ENCODE measurements at regions not wholly inside any gene's neighbourhood (a gene's known extent, or its start where the extent isn't known, plus 50 kb on each side); places are given as distances from the start of the nearest gene placed in this dataset.
"Not testable (repeated sequence)": the region's sequence is repeated elsewhere in the genome, so short reads cannot be mapped to it uniquely, and the experiment has no call there.

GRCh38 chr9:21533597-21533996 lies 51.5 kb upstream of the IFNE start:
- DNase-seq (ENCODE audit: low read depth in 2 of 2): no peak

- DNase-seq (ENCODE audit: low read depth in 2 of 2): no peak
These were observed 53.3 kb upstream of the IFNE start for GRCh38 chr9:21535396-21535795.

- no peak for DNase-seq (ENCODE audit: low read depth in 2 of 2)
These were observed 60.7 kb upstream of the IFNE start for GRCh38 chr9:21542787-21543186.

- DNase-seq (ENCODE audit: low read depth in 2 of 2): no peak
These were observed 61.1 kb upstream of the IFNE start for GRCh38 chr9:21543187-21543586.

- DNase-seq (ENCODE audit: low read depth in 2 of 2): not testable (repeated sequence)
These were observed 61.7 kb upstream of the IFNE start for GRCh38 chr9:21543816-21544215.

- DNase-seq (ENCODE audit: low read depth in 2 of 2): no peak
These were observed 64.8 kb upstream of the IFNE start for GRCh38 chr9:21546949-21547348.

GRCh38 chr9:21549251-21549765 lies 67.2 kb upstream of the IFNE start:
- no peak for DNase-seq (ENCODE audit: low read depth in 2 of 2)

GRCh38 chr9:21549890-21550289 lies 67.8 kb upstream of the IFNE start:
- DNase-seq (ENCODE audit: low read depth in 2 of 2): no peak

GRCh38 chr9:21550392-21550791 lies 68.3 kb upstream of the IFNE start:
- DNase-seq (ENCODE audit: low read depth in 2 of 2): no peak

GRCh38 chr9:21551401-21551800 lies 69.3 kb upstream of the IFNE start:
- no peak for DNase-seq (ENCODE audit: low read depth in 2 of 2)

GRCh38 chr9:21552244-21553170 lies 70.4 kb upstream of the IFNE start:
- DNase-seq (ENCODE audit: low read depth in 2 of 2): no peak

GRCh38 chr9:21553441-21553840 lies 71.3 kb upstream of the IFNE start:
- DNase-seq (ENCODE audit: low read depth in 2 of 2): no peak

GRCh38 chr9:21554813-21555212 lies 72.7 kb upstream of the IFNE start:
- no peak for DNase-seq (ENCODE audit: low read depth in 2 of 2)

- DNase-seq (ENCODE audit: low read depth in 2 of 2): no peak
These were observed 73.8 kb upstream of the IFNE start for GRCh38 chr9:21555911-21556310.

GRCh38 chr9:21556581-21557427 lies 74.7 kb upstream of the IFNE start:
- no peak for DNase-seq (ENCODE audit: low read depth in 2 of 2)

- DNase-seq (ENCODE audit: low read depth in 2 of 2): no peak
These were observed 75.3 kb upstream of the IFNE start for GRCh38 chr9:21557428-21557768.

- DNase-seq (ENCODE audit: low read depth in 2 of 2): no peak
These were observed 76.0 kb upstream of the IFNE start for GRCh38 chr9:21558079-21558478.

GRCh38 chr9:21558615-21559401 lies 76.7 kb upstream of the IFNE start:
- DNase-seq (ENCODE audit: low read depth in 2 of 2): no peak

GRCh38 chr9:21559402-21560280 lies 77.5 kb upstream of the IFNE start:
- peak; percentile 17 to 27 for DNase-seq (ENCODE audit: low read depth in 2 of 2)

- DNase-seq (ENCODE audit: low read depth in 2 of 2): no peak
These were observed 78.2 kb upstream of the IFNE start for GRCh38 chr9:21560281-21560745.

GRCh38 chr9:21561502-21561901 lies 79.4 kb upstream of the IFNE start:
- no peak for DNase-seq (ENCODE audit: low read depth in 2 of 2)

All from stimulated activated CD4-positive, alpha-beta T cell treated with anti-CD3 and anti-CD28 coated beads, Interleukin-15, amount 100 ng/mL, for 48 hours (primary cell).